ENCODE measurements at regions not wholly inside any gene's neighbourhood (a gene's known extent, or its start where the extent isn't known, plus 50 kb on each side); places are given as distances from the start of the nearest gene placed in this dataset.

DNA sequence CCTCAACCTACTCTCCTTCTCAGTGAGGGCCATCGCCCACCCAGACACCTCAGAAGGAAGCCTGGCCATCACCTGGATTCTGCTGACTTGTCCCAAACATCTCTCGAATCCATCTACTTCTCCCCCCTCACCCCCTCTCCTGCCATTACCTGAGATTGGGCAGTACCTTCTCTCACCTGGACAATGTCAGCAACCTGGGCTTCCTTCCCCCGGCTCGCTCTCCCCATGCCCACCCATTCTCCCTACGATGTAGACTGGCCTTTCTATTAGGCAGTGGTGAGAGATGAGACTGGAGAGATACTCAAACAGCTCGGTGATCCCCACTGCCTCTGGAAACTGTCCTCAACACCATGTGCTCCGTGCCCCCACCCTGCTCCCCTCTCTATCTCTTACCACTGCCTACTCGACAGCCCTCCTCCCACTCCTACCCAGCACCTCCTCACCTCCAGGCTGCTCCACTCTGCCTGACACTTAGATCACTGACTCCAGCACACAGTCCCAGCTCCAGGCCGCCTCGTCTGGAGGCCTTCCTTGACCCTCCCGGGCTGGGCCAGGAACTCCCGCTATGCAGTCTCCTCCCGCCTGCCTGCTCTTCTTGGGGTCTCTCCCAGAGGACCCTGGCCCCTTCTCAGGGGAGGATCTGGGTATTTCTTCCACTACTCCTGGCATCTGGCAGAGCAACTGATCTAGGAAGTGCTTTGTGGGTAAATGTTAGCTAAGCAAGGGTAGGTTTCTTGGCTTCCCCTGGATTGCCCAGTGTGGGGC lies 235.8 kb upstream of the NLRP1 start:
- Histone ChIP-seq H3K9me3 (no peaks in the 10 kb centered on the region), H3K4me3 (no peak overlapping the region), H3K27ac (peak overlapping the region; percentile 14 to 61), H3K4me1 (peaks cover 0 to 51% (median 14%) of the 10 kb centered on the region in 4 donors), H3K36me3 (no peaks in the 10 kb centered on the region), H3K27me3 (no peaks in the 10 kb centered on the region)
- intact Hi-C loops (cut with DNase I; ENCODE audit: low total_unique reads) = no loop called here
- TF ChIP-seq, protein P1, sequence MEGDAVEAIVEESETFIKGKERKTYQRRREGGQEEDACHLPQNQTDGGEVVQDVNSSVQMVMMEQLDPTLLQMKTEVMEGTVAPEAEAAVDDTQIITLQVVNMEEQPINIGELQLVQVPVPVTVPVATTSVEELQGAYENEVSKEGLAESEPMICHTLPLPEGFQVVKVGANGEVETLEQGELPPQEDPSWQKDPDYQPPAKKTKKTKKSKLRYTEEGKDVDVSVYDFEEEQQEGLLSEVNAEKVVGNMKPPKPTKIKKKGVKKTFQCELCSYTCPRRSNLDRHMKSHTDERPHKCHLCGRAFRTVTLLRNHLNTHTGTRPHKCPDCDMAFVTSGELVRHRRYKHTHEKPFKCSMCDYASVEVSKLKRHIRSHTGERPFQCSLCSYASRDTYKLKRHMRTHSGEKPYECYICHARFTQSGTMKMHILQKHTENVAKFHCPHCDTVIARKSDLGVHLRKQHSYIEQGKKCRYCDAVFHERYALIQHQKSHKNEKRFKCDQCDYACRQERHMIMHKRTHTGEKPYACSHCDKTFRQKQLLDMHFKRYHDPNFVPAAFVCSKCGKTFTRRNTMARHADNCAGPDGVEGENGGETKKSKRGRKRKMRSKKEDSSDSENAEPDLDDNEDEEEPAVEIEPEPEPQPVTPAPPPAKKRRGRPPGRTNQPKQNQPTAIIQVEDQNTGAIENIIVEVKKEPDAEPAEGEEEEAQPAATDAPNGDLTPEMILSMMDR (IDR thresholded peaks at IDR 0.05) = no peak
- DNase-seq = no peak

DNA sequence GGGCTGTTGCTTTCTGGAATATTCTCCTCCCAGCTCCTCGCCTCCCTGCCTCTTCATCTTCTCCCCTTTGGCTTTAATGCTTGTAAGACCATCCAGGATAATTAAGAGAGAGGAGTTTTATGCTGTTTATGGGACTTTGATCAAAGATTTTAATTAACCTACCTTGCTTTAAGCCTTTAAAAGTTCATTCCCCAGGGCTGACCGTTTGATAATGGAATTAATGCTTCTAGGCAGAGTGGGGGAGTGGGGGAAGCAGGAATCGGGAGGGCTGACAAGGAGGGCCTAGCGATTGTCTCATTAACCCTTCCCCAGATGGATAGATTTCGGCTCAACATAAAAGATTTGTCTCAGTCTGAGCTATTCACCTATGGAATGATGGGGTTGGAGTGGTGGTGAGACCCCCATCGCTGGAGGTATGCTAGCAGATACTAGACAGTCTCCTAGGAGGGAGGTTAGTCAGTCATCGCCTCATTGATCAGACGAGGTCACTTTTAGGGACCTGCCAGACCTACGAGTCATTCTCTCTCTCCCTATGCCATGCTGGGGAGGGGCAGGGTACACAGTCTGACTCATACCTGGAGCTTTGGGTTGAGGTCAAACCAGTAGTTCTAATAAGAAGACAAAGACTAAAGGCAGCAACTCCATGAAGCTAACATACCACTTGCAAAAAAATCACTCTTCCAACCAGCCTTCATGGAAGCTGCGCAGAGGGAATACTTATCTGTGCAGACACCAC lies 236.6 kb upstream of the NLRP1 start:
- H3K4me1 ChIP-seq = peaks cover 0 to 57% (median 14%) of the 10 kb centered on the region in 4 donors
- no peaks in the 10 kb centered on the region for H3K9me3 ChIP-seq
- H3K27me3 ChIP-seq = no peaks in the 10 kb centered on the region
- TF ChIP-seq, protein P1 (IDR thresholded peaks at IDR 0.05) = no peak
- H3K36me3 ChIP-seq = no peaks in the 10 kb centered on the region
- no peak overlapping the region for H3K4me3 ChIP-seq
- no peak for DNase-seq
- intact Hi-C loops (cut with DNase I; ENCODE audit: low total_unique reads) = no loop called here
- H3K27ac ChIP-seq = peak overlapping the region; percentile 25 to 61

DNA sequence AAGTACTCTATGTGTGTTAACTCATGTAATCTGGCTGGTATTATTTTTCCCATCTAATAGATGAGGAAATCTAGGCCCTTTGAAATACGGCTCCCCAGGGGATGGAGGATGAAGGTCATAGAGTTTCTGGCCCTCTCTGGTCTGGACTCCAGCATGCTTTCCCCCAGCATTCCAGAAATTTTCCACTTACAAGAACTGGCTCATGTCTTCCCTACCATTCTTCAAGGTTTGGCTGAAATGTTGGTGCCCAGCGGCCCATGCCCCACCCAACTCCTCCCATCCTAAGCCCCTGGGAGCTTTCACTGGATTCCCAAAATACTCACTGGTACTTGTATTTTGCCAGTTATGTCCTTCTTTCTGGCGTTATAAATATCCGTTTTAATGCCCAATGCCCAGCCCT lies 237.5 kb upstream of the NLRP1 start:
- Histone ChIP-seq H3K27me3 (no peaks in the 10 kb centered on the region), H3K36me3 (no peaks in the 10 kb centered on the region), H3K9me3 (peaks cover 0 to 2% (median 0%) of the 10 kb centered on the region in 3 donors), H3K4me1 (peaks cover 0 to 50% (median 14%) of the 10 kb centered on the region in 4 donors), H3K27ac (peak overlapping the region; percentile 25 to 61), H3K4me3 (no peak overlapping the region)
- intact Hi-C loops (cut with DNase I; ENCODE audit: low total_unique reads) = no loop called here
- peak in 1 of 2 donors; percentile 71 for DNase-seq
- TF ChIP-seq, protein P1 (IDR thresholded peaks at IDR 0.05) = no peak

DNA sequence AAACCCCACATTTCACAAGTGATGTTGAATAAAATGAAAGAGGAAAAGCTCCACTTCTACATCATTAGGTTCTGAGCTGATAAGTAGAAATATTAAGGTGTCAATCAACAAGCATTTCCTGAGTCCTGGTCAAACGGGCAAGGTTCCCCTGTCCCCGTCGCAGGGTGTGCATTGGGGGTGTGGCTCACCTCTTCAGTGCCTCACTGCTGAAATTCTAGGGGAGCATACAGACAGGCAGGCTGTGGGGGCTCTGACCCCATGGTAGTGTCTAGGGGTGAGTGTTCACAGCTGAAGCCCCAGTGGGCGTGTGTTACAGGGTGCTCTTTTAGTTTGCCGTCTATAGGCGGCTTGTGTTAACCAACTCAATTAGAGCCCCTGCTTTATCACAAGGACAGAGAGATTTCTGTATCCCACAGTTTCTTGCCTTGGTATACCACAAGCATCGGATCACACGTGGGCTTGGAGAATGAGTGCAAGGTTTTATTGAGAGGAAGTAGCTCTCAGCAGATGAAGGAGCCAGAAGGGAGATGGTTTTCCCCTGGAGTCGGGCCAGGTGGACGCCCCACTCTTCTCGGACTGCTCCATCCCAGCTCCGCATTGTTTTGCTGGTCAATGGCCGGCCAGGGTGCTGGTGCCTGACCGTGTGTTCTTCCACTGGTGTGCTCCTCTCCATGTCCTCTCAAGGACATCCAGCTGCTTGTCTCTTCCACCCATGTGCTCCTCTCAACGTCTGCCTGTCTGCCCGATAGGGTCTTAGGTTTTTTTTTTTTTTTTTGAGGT lies 238.2 kb upstream of the NLRP1 start:
- no peaks in the 10 kb centered on the region for H3K27me3 ChIP-seq
- intact Hi-C loops (cut with DNase I; ENCODE audit: low total_unique reads) = no loop called here
- peaks cover 0 to 8% (median 0%) of the 10 kb centered on the region in 3 donors for H3K9me3 ChIP-seq
- no peak for DNase-seq
- peak overlapping the region; percentile 25 to 61 for H3K27ac ChIP-seq
- no peak overlapping the region for H3K4me3 ChIP-seq
- TF ChIP-seq, protein P1 (IDR thresholded peaks at IDR 0.05) = no peak
- H3K36me3 ChIP-seq = no peaks in the 10 kb centered on the region
- peaks cover 0 to 50% (median 14%) of the 10 kb centered on the region in 4 donors for H3K4me1 ChIP-seq

DNA sequence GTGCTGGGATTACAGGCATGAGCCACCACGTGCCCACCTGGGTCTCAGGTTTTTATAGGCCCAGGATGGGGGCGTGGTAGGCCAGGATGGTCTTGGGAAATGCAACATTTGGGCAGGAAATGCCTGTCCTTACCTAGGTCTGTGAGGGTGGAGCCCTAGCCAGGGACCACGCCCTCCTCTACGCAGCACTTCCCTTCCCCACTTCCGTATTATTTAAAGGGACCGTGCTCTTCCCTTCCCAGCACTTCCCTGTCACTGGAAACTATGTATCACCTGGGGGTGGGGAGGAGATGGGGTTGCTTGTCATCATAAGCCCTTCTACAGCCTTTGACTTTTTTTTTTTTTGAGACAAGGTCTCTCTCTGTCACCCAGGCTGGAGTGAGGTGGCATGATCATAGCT lies 238.9 kb upstream of the NLRP1 start:
- H3K27ac ChIP-seq = peak overlapping the region in 1 of 2 donors; percentile 61
- H3K4me3 ChIP-seq = no peak overlapping the region
- H3K4me1 ChIP-seq = peaks cover 0 to 50% (median 14%) of the 10 kb centered on the region in 4 donors
- H3K36me3 ChIP-seq = no peaks in the 10 kb centered on the region
- H3K27me3 ChIP-seq = no peaks in the 10 kb centered on the region
- intact Hi-C loops (cut with DNase I; ENCODE audit: low total_unique reads) = no loop called here
- H3K9me3 ChIP-seq = peaks cover 0 to 10% (median 0%) of the 10 kb centered on the region in 3 donors
- no peak for DNase-seq
- TF ChIP-seq, protein P1 (IDR thresholded peaks at IDR 0.05) = no peak
